OCI-LY7 (cell line): ENCODE measurements at regions not wholly inside any gene's neighbourhood (a gene's known extent, or its start where the extent isn't known, plus 50 kb on each side); places are given as distances from the start of the nearest gene placed in this dataset.

Source experiments
- BruUV-seq: library from RNA; stranded (reverse); fragments of 400-500 nt; replicated peaks from 2 replicates; lab custom pipeline; 2021; lab: Mats Ljungman, UMichigan
- CTCF ChIA-PET: fragments of 300-600 bp; sonication (Branson Sonifier 250); formaldehyde crosslinking; loops from one replicate; lab custom pipeline; 2022; ENCODE audit warnings: antibody characterized with exemption; ENCODE audit not compliant: unreplicated experiment; lab: Charles Lee
- POLR2A ChIA-PET: fragments of 300-600 bp; sonication (Branson Sonifier 250); formaldehyde crosslinking; loops from one replicate; lab custom pipeline; 2022; ENCODE audit warnings: antibody characterized with exemption; lab: Charles Lee
- DNase-seq: peaks from one replicate; pipeline ENCODE4 v3.0.0-alpha.2; 2015; ENCODE audit warnings: low spot score
- H2AFZ ChIP-seq: fragments of 200-600 bp; sonication (generic), shearing (Covaris generic); 2 replicates; pipeline ENCODE4 v1.6.1; 2014; ENCODE audit warnings: mild to moderate bottlenecking, antibody characterized with exemption, low read length, moderate library complexity
- H3K27ac ChIP-seq: fragments of 200-600 bp; sonication (generic); 2 replicates; pipeline ENCODE4 v1.5.1; 2014; ENCODE audit warnings: mixed run types, low read depth, mild to moderate bottlenecking, moderate library complexity, low read length, inconsistent platforms; ENCODE audit not compliant: poor library complexity, severe bottlenecking
- H3K36me3 ChIP-seq: fragments of 200-600 bp; sonication (generic); 2 replicates; pipeline ENCODE4 v1.6.1; 2014; ENCODE audit warnings: mild to moderate bottlenecking, antibody characterized with exemption, low read length, moderate library complexity, mixed read lengths; ENCODE audit not compliant: insufficient read depth
- H3K4me1 ChIP-seq: fragments of 200-600 bp; sonication (generic); 2 replicates; pipeline ENCODE4 v1.5.1; 2014; ENCODE audit warnings: mild to moderate bottlenecking, low read length; ENCODE audit not compliant: insufficient read depth, poor library complexity, severe bottlenecking
- H3K4me2 ChIP-seq: fragments of 200-600 bp; sonication (generic); 2 replicates; pipeline ENCODE4 v1.6.1; 2014; ENCODE audit warnings: mild to moderate bottlenecking, low read length
- H3K4me3 ChIP-seq: fragments of 200-600 bp; sonication (generic); 2 replicates; pipeline ENCODE4 v1.5.1; 2014; ENCODE audit warnings: mild to moderate bottlenecking, low read depth, low read length; ENCODE audit not compliant: poor library complexity, severe bottlenecking
- H3K79me2 ChIP-seq: fragments of 200-600 bp; sonication (generic); 2 replicates; pipeline ENCODE4 v1.6.1; 2016; ENCODE audit warnings: low read depth, mild to moderate bottlenecking, low read length, moderate library complexity, mixed read lengths; ENCODE audit not compliant: insufficient read depth
- H3K9me2 ChIP-seq: fragments of 200-600 bp; sonication (generic); 2 replicates; pipeline ENCODE4 v1.6.1; 2016; ENCODE audit warnings: mild to moderate bottlenecking, low read length, mixed read lengths; ENCODE audit not compliant: insufficient read depth
- H3K9me3 ChIP-seq: fragments of 200-600 bp; sonication (generic); 2 replicates; pipeline ENCODE4 v1.6.1; 2014; ENCODE audit warnings: mild to moderate bottlenecking, mixed run types, low read length, mixed read lengths
- H4K20me1 ChIP-seq: fragments of 200-600 bp; sonication (generic); 2 replicates; pipeline ENCODE4 v1.6.1; 2014; ENCODE audit warnings: mild to moderate bottlenecking, antibody characterized with exemption, low read length, moderate library complexity, mixed read lengths; ENCODE audit not compliant: insufficient read depth
- EZH2phosphoT487 ChIP-seq: fragments of 200-600 bp; sonication (generic); IDR thresholded peaks from 2 replicates; pipeline ENCODE4 v1.6.1; 2018; ENCODE audit warnings: low read depth, borderline replicate concordance, mild to moderate bottlenecking, mixed run types, antibody characterized with exemption, low read length, moderate library complexity, mixed read lengths
- intact Hi-C: fragments of 100-400 bp; cut with micrococcal nuclease; formaldehyde crosslinking; loops from one replicate; pipeline ENCODE4 v1.10.0; 2022; ENCODE audit not compliant: unreplicated experiment
- TF ChIP-seq, protein P1 (sequence below): fragments of 200-600 bp; sonication (generic); conservative IDR thresholded peaks from 2 replicates; pipeline ENCODE4 v1.5.1; 2014; ENCODE audit warnings: mild to moderate bottlenecking, antibody characterized with exemption, low read length, moderate library complexity, mixed read lengths

GRCh38 chr1:219746141-219746540 lies 133.2 kb upstream of the ZC3H11B start:
- H3K9me2 ChIP-seq = no peaks in the 10 kb centered on the region
- no peaks in the 10 kb centered on the region for H3K36me3 ChIP-seq
- BruUV-seq = no TSS peak
- H3K4me1 ChIP-seq = no peaks in the 10 kb centered on the region
- ChIA-PET CTCF (no interaction called here), POLR2A (no interaction called here)
- TF ChIP-seq EZH2phosphoT487 = no peak
- TF ChIP-seq, protein P1, sequence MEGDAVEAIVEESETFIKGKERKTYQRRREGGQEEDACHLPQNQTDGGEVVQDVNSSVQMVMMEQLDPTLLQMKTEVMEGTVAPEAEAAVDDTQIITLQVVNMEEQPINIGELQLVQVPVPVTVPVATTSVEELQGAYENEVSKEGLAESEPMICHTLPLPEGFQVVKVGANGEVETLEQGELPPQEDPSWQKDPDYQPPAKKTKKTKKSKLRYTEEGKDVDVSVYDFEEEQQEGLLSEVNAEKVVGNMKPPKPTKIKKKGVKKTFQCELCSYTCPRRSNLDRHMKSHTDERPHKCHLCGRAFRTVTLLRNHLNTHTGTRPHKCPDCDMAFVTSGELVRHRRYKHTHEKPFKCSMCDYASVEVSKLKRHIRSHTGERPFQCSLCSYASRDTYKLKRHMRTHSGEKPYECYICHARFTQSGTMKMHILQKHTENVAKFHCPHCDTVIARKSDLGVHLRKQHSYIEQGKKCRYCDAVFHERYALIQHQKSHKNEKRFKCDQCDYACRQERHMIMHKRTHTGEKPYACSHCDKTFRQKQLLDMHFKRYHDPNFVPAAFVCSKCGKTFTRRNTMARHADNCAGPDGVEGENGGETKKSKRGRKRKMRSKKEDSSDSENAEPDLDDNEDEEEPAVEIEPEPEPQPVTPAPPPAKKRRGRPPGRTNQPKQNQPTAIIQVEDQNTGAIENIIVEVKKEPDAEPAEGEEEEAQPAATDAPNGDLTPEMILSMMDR = no peak
- no peak overlapping the region for H3K27ac ChIP-seq
- no peak overlapping the region for H2AFZ ChIP-seq
- no peaks in the 10 kb centered on the region for H4K20me1 ChIP-seq
- H3K4me2 ChIP-seq = no peak overlapping the region
- no peak overlapping the region for H3K4me3 ChIP-seq
- no peak for DNase-seq
- H3K79me2 ChIP-seq = no peaks in the 10 kb centered on the region
- H3K9me3 ChIP-seq = no peaks in the 10 kb centered on the region
- intact Hi-C loops = no loop called here

DNA sequence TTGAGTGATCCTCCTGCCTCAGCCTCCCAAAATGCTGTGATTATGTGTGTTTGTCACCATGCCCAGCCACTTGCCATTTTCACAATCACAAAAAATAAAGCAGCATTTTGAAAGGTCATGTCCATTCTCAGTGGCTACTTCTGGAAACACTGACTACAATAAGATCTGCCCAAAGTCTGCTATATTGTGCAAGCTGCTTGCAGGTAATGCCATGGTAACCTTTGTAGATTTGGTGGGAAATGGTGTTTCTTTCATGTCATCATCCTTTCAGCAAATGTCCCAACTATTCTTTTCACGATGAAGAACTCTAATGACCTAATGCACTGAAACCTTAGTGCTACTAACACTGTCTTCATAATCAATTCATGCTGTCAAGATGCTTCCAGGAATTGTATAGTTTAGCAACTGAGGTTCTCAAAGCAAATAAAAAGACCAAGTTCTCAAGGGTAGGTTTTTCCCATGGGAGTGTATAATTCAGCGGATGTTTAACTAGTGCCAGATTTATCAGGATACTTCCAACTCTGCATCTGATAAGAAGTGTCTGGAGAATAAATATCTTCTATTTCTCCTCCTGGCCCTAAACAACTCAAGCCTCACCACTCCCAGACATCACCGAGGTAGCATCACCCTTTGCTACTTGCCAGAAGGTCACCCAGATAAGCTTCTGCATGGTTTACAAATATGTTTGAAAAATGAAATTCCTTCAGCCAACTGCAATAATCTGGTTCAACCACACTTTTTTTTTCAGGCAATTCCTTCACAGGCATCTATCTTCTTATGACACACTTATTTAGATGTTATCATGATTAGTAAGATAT lies 132.0 kb upstream of the ZC3H11B start:
- H3K9me3 ChIP-seq = no peaks in the 10 kb centered on the region
- ChIA-PET POLR2A (interaction anchor here (1.0 kb wide), 1 partner anchor 13 kb away, joined by 3 read pairs; no protein-coding TSS in a partner anchor), CTCF (no interaction called here)
- no peaks in the 10 kb centered on the region for H3K36me3 ChIP-seq
- no peak for TF ChIP-seq EZH2phosphoT487
- TF ChIP-seq, protein P1 = no peak
- no peaks in the 10 kb centered on the region for H3K4me1 ChIP-seq
- no peaks in the 10 kb centered on the region for H3K9me2 ChIP-seq
- H3K4me2 ChIP-seq = no peak overlapping the region
- H3K4me3 ChIP-seq = no peak overlapping the region
- no peaks in the 10 kb centered on the region for H3K79me2 ChIP-seq
- intact Hi-C loops = no loop called here
- BruUV-seq = no TSS peak
- no peak overlapping the region for H2AFZ ChIP-seq
- no peaks in the 10 kb centered on the region for H4K20me1 ChIP-seq
- no peak overlapping the region for H3K27ac ChIP-seq
- no peak for DNase-seq
